Suprapubic skin (tissue), 3 donors: ENCODE measurements at regions not wholly inside any gene's neighbourhood (a gene's known extent, or its start where the extent isn't known, plus 50 kb on each side); places are given as distances from the start of the nearest gene placed in this dataset.

ENCODE experiments used
- CTCF ChIP-seq, 2 donors: fragments of 200-600 bp in 1 of 2; fragments of 450-650 bp in 1 of 2; sonication (generic) in 1 of 2; IDR thresholded peaks; one replicate each; pipeline ENCODE4 v1.5.1; 2016 to 2019; ENCODE audit warnings: antibody characterized with exemption in 2 of 2, mild to moderate bottlenecking in 1 of 2, moderate library complexity in 1 of 2
- POLR2A ChIP-seq, 2 donors: fragments of 450-650 bp; IDR thresholded peaks; one replicate each; pipeline ENCODE4 v1.6.1; 2017; ENCODE audit warnings: antibody characterized with exemption in 2 of 2, mild to moderate bottlenecking in 2 of 2, moderate library complexity in 2 of 2

DNA sequence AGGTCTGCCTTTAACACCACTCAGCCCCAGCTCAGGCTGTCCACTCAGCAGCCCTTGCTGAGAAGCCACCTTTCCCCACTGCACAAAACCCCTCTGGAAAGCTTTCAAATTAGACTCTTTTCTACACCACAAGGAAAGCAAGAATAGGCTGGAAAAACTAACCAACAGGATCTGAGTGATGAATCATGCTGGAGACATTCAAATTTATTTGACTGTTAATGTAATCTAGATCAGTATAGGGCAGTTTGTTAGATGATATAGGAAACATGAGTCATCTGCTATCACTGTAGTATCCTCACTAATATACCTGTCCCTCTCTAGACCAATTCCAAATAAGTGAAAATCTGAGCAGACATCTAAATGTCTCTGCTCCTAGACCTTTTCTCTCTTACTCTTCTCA lies 127.8 kb upstream of the PAM start:
- TF ChIP-seq POLR2A (IDR thresholded peaks at IDR 0.05) = no peak
- TF ChIP-seq CTCF (IDR thresholded peaks at IDR 0.05) = no peak
